ENCODE measurements at regions not wholly inside any gene's neighbourhood (a gene's known extent, or its start where the extent isn't known, plus 50 kb on each side); places are given as distances from the start of the nearest gene placed in this dataset.

DNA sequence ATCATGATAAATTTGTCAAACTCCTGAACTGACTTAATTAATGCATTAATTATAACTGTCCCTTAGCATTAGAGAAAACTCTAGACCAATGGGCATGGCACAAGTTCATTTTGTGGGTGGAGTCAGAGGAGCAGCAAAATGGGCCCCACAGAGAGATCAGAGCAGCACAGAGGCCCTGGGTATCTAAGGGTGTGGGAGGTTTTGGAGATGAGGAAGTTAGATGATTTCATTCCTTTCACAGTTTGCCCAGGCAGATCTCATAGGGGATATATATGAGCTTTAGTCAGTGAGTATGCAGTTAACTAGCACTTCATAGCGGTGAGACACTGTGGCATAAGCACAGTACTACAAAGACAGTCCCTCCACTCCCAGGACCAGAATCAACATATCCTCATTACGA, 117.3 kb downstream of the MAB21L3 start:
- DNase-seq (ENCODE audit: extremely low spot score): no peak

DNA sequence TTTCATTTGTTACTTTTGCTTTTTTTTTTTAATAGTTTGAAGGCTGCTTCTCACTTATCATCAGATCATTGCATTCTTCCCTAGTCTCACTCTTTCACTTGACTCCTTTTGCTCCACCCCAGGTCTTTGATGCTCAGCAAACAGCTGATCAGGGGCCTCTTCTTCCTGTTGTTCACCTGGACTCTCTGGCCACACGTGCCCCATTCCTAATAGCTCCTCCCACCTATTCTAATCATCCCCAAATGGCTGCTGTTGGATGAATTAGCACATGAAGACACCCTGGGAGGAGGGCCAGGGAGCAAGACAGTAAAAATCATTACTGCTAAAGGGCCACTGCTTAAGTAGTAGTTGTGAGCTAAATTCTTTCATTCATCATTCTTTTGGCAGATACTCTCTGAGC, 119.5 kb downstream of the MAB21L3 start:
- no peak for DNase-seq (ENCODE audit: extremely low spot score)
- Histone ChIP-seq H3K27me3 (no peaks in the 10 kb centered on the region), H3K27ac (replicated peaks in 1 of 4) (no peak overlapping the region), H3K9me3 (no peaks in the 10 kb centered on the region), H3K36me3 (no peaks in the 10 kb centered on the region), H3K4me1 (no peaks in the 10 kb centered on the region), H3K4me3 (no peak overlapping the region)
- TF ChIP-seq POLR2A (IDR thresholded peaks at IDR 0.05; ENCODE audit: low read depth): no peak
- TF ChIP-seq, protein P1, sequence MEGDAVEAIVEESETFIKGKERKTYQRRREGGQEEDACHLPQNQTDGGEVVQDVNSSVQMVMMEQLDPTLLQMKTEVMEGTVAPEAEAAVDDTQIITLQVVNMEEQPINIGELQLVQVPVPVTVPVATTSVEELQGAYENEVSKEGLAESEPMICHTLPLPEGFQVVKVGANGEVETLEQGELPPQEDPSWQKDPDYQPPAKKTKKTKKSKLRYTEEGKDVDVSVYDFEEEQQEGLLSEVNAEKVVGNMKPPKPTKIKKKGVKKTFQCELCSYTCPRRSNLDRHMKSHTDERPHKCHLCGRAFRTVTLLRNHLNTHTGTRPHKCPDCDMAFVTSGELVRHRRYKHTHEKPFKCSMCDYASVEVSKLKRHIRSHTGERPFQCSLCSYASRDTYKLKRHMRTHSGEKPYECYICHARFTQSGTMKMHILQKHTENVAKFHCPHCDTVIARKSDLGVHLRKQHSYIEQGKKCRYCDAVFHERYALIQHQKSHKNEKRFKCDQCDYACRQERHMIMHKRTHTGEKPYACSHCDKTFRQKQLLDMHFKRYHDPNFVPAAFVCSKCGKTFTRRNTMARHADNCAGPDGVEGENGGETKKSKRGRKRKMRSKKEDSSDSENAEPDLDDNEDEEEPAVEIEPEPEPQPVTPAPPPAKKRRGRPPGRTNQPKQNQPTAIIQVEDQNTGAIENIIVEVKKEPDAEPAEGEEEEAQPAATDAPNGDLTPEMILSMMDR (IDR thresholded peaks at IDR 0.05): no peak
- TF ChIP-seq POLR2AphosphoS5 (IDR thresholded peaks at IDR 0.05): no peak
- intact Hi-C loops (cut with DNase I): no loop called here
- 14% methylated on average over 1 of the region's 1 CpG for WGBS

More for the DNA sequence above, 117.3 kb downstream of the MAB21L3 start:
- no peaks in the 10 kb centered on the region for H3K9me3 ChIP-seq
- H3K27ac ChIP-seq (replicated peaks in 1 of 4): no peak overlapping the region
- no peaks in the 10 kb centered on the region for H3K27me3 ChIP-seq
- H3K4me1 ChIP-seq: no peaks in the 10 kb centered on the region
- intact Hi-C loops (cut with DNase I): no loop called here
- no peak overlapping the region for H3K4me3 ChIP-seq
- TF ChIP-seq, protein P1 (IDR thresholded peaks at IDR 0.05): no peak
- TF ChIP-seq POLR2A (IDR thresholded peaks at IDR 0.05; ENCODE audit: low read depth) (no peak), POLR2AphosphoS5 (IDR thresholded peaks at IDR 0.05) (no peak), EP300 (IDR thresholded peaks at IDR 0.05) (no peak)
- WGBS: 94% methylated on average over 2 of the region's 2 CpGs
- H3K36me3 ChIP-seq: no peaks in the 10 kb centered on the region

DNA sequence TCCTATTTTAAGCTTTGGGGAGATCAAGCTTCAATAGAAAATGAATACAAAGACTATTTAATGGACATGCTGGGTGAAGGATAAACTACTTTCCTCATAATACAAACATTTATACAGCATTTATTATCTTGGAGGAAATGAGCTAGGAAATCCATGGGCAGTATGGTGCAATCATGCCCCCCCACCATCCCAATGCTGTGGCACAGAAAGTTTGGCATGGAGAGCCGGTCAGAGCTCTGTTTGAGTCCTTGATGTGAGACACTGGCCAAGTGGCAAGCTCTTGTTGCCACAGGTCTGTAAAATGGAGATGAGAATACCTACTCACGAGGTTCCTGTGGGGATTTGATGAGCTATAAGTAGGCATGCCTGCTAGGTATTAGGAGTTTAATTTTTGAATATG, 120.6 kb downstream of the MAB21L3 start:
- Histone ChIP-seq H3K4me3 (no peak overlapping the region), H3K36me3 (no peaks in the 10 kb centered on the region), H3K9me3 (no peaks in the 10 kb centered on the region), H3K4me1 (no peaks in the 10 kb centered on the region), H3K27me3 (no peaks in the 10 kb centered on the region), H3K27ac (replicated peaks in 1 of 4) (no peak overlapping the region)
- TF ChIP-seq POLR2AphosphoS5 (IDR thresholded peaks at IDR 0.05): no peak
- TF ChIP-seq, protein P1 (IDR thresholded peaks at IDR 0.05): no peak
- no peak for TF ChIP-seq EP300 (IDR thresholded peaks at IDR 0.05)
- TF ChIP-seq POLR2A (IDR thresholded peaks at IDR 0.05; ENCODE audit: low read depth): no peak
- DNase-seq (ENCODE audit: extremely low spot score): no peak
- 94% methylated on average over 2 of the region's 2 CpGs for whole genome bisulfite sequencing
- intact Hi-C loops (cut with DNase I): no loop called here

DNA sequence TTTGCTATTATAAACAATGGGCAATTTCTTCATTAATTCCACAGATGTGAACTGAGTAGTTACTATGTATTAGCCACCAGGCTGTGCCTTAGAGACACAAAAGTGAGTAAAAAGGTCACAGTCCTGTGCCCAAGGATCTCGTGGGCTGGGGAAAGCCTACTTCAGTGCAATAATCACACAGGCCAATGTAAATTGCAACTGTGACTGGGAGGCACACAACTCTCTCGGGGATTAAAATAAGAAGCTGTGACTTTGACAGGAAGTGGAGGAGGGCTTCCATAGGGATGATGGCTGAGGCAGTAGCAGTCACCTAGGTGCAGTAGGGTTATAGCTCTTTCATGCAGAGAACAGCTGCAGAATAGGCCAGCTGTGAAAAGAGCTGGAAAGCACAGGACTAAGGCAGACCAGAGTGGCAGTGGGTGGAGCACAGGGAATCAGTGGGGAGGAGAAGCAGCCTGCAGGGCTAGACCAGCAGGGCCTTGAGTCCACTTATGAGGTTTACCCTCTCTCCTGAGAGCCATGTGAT, 121.9 kb downstream of the MAB21L3 start:
- 47% methylated on average over 2 of the region's 2 CpGs for WGBS
- no peak for DNase-seq (ENCODE audit: extremely low spot score)
- intact Hi-C loops (cut with DNase I): no loop called here
- no peak for TF ChIP-seq POLR2A (IDR thresholded peaks at IDR 0.05; ENCODE audit: low read depth)
- TF ChIP-seq POLR2AphosphoS5 (IDR thresholded peaks at IDR 0.05): no peak
- no peaks in the 10 kb centered on the region for H3K27me3 ChIP-seq
- H3K27ac ChIP-seq (replicated peaks in 1 of 4): no peak overlapping the region
- H3K9me3 ChIP-seq: no peaks in the 10 kb centered on the region
- no peaks in the 10 kb centered on the region for H3K36me3 ChIP-seq
- no peaks in the 10 kb centered on the region for H3K4me1 ChIP-seq
- no peak overlapping the region for H3K4me3 ChIP-seq

DNA sequence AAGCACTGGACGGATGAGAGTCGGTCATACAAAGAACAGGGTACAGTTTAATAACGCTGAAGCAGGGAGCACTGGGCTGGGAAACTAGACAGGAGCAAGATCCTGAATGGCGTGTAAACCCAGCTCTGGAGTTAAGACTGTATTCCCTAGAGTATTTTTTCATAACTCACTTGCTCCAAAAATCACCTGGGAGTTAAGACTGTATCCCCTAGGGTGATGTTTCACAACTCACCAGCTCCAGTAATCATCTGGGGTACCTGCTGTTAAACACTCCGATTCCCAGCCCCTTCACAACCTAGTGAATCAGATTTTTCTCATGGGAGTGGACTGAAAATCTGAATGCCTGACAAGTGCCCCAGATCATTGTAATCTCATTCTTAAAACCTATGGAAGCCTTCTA, 123.2 kb downstream of the MAB21L3 start:
- intact Hi-C loops (cut with DNase I): no loop called here
- 83% methylated on average over 5 of the region's 5 CpGs for WGBS

More for the DNA sequence above, 123.2 kb downstream of the MAB21L3 start:
- TF ChIP-seq POLR2A (IDR thresholded peaks at IDR 0.05; ENCODE audit: low read depth) (no peak), POLR2AphosphoS5 (IDR thresholded peaks at IDR 0.05) (no peak), EP300 (IDR thresholded peaks at IDR 0.05) (no peak)
- TF ChIP-seq, protein P1 (IDR thresholded peaks at IDR 0.05): no peak
- H3K27me3 ChIP-seq: no peaks in the 10 kb centered on the region
- no peaks in the 10 kb centered on the region for H3K4me1 ChIP-seq
- no peak overlapping the region for H3K27ac ChIP-seq (replicated peaks in 1 of 4)
- no peaks in the 10 kb centered on the region for H3K36me3 ChIP-seq
- no peak overlapping the region for H3K4me3 ChIP-seq
- DNase-seq (ENCODE audit: extremely low spot score): no peak
- no peaks in the 10 kb centered on the region for H3K9me3 ChIP-seq
